CD4-positive, alpha-beta T cell treated with Interleukin-4 for 4 hours (primary cell): ENCODE measurements at regions not wholly inside any gene's neighbourhood (a gene's known extent, or its start where the extent isn't known, plus 50 kb on each side); places are given as distances from the start of the nearest gene placed in this dataset.
"Not testable (repeated sequence)": the region's sequence is repeated elsewhere in the genome, so short reads cannot be mapped to it uniquely, and the experiment has no call there.

Experiments
- DNase-seq: peaks from one replicate; pipeline ENCODE4 v3.0.0-alpha.2; 2020

GRCh38 chr5:101458587-101458986, 555.5 kb upstream of the ST8SIA4 start:
- no peak for DNase-seq

GRCh38 chr5:101455851-101456250, 552.8 kb upstream of the ST8SIA4 start:
- DNase-seq = no peak

- no peak for DNase-seq
Measured at GRCh38 chr5:101455048-101455447, 552.0 kb upstream of the ST8SIA4 start.

- not testable (repeated sequence) for DNase-seq
Measured at GRCh38 chr5:101442281-101442680, 539.2 kb upstream of the ST8SIA4 start.

- no peak for DNase-seq
Measured at GRCh38 chr5:101440173-101440572, 537.1 kb upstream of the ST8SIA4 start.

GRCh38 chr5:101437351-101437750, 534.3 kb upstream of the ST8SIA4 start:
- no peak for DNase-seq

GRCh38 chr5:101435768-101436167, 532.7 kb upstream of the ST8SIA4 start:
- no peak for DNase-seq

GRCh38 chr5:101431201-101431600, 528.1 kb upstream of the ST8SIA4 start:
- no peak for DNase-seq

- no peak for DNase-seq
Measured at GRCh38 chr5:101430551-101430950, 527.5 kb upstream of the ST8SIA4 start.

GRCh38 chr5:101429241-101429640, 526.2 kb upstream of the ST8SIA4 start:
- no peak for DNase-seq

GRCh38 chr5:101425339-101425859, 522.3 kb upstream of the ST8SIA4 start:
- DNase-seq = no peak

- DNase-seq = no peak
Measured at GRCh38 chr5:101424530-101425175, 521.6 kb upstream of the ST8SIA4 start.

- no peak for DNase-seq
Measured at GRCh38 chr5:101418713-101419118, 515.6 kb upstream of the ST8SIA4 start.

GRCh38 chr5:101404531-101404930, 501.4 kb upstream of the ST8SIA4 start:
- DNase-seq = no peak

GRCh38 chr5:101393795-101394450, 490.8 kb upstream of the ST8SIA4 start:
- no peak for DNase-seq

GRCh38 chr5:101390151-101390908, 487.2 kb upstream of the ST8SIA4 start:
- peak; percentile 3 for DNase-seq

GRCh38 chr5:101385276-101385675, 482.2 kb upstream of the ST8SIA4 start:
- DNase-seq = no peak

GRCh38 chr5:101370181-101370580, 467.1 kb upstream of the ST8SIA4 start:
- DNase-seq = no peak

GRCh38 chr5:101364469-101364868, 461.4 kb upstream of the ST8SIA4 start:
- no peak for DNase-seq

- DNase-seq = no peak
Measured at GRCh38 chr5:101362067-101362466, 459.0 kb upstream of the ST8SIA4 start.

- no peak for DNase-seq
Measured at GRCh38 chr5:101346906-101347305, 443.8 kb upstream of the ST8SIA4 start.

GRCh38 chr5:101346447-101346846, 443.4 kb upstream of the ST8SIA4 start:
- no peak for DNase-seq

GRCh38 chr5:101338226-101338625, 435.1 kb upstream of the ST8SIA4 start:
- DNase-seq = no peak

GRCh38 chr5:101327816-101328215, 424.7 kb upstream of the ST8SIA4 start:
- no peak for DNase-seq
